Activated CD4-positive, alpha-beta memory T cell treated with anti-CD3 and anti-CD28 coated beads, Interleukin-2, amount 10 ng/mL, durations not matched to agents 7 days and 5 days (primary cell): ENCODE measurements at regions not wholly inside any gene's neighbourhood (a gene's known extent, or its start where the extent isn't known, plus 50 kb on each side); places are given as distances from the start of the nearest gene placed in this dataset.

Source experiments
- CTCF ChIA-PET: fragments of 350-600 bp; sonication (Branson Sonifier 250); formaldehyde crosslinking; loops from one replicate; lab custom pipeline; 2021; ENCODE audit warnings: antibody characterized with exemption, inconsistent platforms; lab: Charles Lee
- POLR2A ChIA-PET: fragments of 350-600 bp; sonication (Branson Sonifier 250); formaldehyde crosslinking; loops from one replicate; lab custom pipeline; 2021; ENCODE audit warnings: antibody characterized with exemption; lab: Charles Lee
- DNase-seq: peaks from one replicate; pipeline ENCODE4 v3.0.0-alpha.2; 2020
- H3K27ac Mint-ChIP-seq: one replicate; pipeline ENCODE4 v1.8.0; 2021; ENCODE audit warnings: mild to moderate bottlenecking, mixed read lengths
- H3K27me3 Mint-ChIP-seq: one replicate; pipeline ENCODE4 v1.8.0; 2021; ENCODE audit warnings: mixed read lengths
- H3K36me3 Mint-ChIP-seq: one replicate; pipeline ENCODE4 v1.8.0; 2021; ENCODE audit warnings: low read depth, mixed read lengths
- H3K4me1 Mint-ChIP-seq: one replicate; pipeline ENCODE4 v1.8.0; 2021; ENCODE audit warnings: mixed read lengths
- H3K4me3 Mint-ChIP-seq: one replicate; pipeline ENCODE4 v1.8.0; 2021; ENCODE audit warnings: mild to moderate bottlenecking, mixed read lengths
- H3K9me3 Mint-ChIP-seq: one replicate; pipeline ENCODE4 v1.8.0; 2021; ENCODE audit warnings: mixed read lengths

DNA sequence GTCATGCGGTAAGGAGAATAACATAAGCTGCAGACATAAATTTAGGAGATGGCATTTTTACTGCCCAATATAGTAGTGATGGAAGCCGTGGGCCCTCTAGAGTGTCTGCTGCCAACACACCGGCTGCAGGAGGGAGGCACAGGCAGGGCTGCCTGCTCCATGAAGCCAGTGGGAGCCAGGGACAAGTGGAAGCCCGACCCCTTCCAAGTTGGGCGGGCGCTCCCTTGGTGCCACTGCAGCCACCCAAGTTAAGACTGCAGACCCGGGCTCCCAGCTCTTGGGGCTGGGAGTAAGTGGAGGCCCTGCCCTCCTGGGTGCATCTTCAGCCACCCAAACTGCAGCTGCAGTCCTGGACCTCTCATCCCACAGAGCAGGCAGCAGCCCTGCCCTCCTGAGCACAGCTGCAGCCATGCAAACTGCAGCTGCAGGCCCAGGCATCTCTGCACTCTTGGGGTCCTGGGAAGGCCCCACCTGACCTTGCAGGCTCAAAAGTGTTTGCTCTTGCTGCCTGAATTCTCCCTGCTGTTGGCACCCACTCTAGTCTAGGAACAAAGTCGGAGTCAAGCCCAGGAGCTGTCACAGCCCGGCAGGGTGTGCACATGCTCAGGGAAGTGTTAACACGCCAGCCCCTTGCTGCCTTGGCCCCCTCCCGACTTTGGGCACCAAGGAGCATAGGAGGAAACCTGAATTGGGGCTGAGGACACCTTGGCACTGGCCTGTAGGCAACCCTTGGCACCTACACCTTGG lies 437.2 kb upstream of the PRMT6 start:
- no peak overlapping the region for H3K4me3 Mint-ChIP-seq
- H3K27me3 Mint-ChIP-seq = no peaks in the 10 kb centered on the region
- ChIA-PET POLR2A (no interaction called here), CTCF (no interaction called here)
- no peak overlapping the region for H3K27ac Mint-ChIP-seq
- peaks cover 14% of the 10 kb centered on the region for H3K9me3 Mint-ChIP-seq
- H3K4me1 Mint-ChIP-seq = no peaks in the 10 kb centered on the region
- no peak for DNase-seq
- no peaks in the 10 kb centered on the region for H3K36me3 Mint-ChIP-seq

GRCh38 chr1:106619827-106620134 lies 436.7 kb upstream of the PRMT6 start:
- Mint-ChIP-seq H3K4me3 (no peak overlapping the region), H3K36me3 (no peaks in the 10 kb centered on the region), H3K27ac (no peak overlapping the region), H3K27me3 (no peaks in the 10 kb centered on the region), H3K4me1 (no peaks in the 10 kb centered on the region), H3K9me3 (peaks cover 14% of the 10 kb centered on the region)
- no peak for DNase-seq
- CTCF ChIA-PET = no interaction called here
- POLR2A ChIA-PET = no interaction called here

DNA sequence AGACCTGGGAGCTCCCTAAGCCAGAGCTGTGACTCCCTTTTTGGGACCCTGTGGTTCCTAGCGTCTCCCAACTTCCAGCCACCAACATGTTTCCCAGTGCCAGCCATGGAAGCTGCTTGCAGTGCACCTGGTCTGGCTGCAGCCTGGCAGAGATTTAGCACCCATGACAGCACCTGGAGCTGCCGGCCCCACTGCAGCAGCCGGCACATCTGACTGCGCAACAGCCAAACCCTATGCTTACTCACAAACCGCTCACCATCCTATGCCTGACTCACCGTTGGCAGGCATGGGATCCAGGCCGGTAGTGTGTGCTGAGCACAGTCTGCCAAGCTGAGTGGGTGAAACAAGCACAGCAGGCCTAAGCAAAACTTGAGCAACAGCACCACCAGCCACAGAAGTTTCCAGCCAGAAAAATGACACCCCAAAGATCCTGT lies 435.9 kb upstream of the PRMT6 start:
- CTCF ChIA-PET = no interaction called here

DNA sequence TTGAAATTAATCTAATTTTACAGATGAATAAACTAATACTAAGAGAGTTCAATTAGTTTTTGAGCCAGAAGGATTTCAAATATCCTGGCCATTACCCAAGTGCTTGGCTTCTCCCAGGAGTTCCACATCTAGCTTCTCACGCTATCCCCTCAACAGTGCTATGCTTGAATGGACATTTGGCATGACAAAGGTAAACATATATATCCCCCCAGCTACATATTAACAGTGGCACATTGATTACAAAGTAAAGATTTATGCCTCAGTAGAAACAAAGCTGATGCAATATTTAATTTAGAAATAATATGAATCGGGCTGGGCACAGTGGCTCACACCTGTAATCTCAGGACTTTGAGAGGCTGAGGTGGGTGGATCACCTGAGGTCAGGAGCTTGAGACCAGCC lies 434.6 kb upstream of the PRMT6 start:
- peaks cover 18% of the 10 kb centered on the region for H3K9me3 Mint-ChIP-seq
- CTCF ChIA-PET = no interaction called here
- no peaks in the 10 kb centered on the region for H3K4me1 Mint-ChIP-seq
- no peaks in the 10 kb centered on the region for H3K36me3 Mint-ChIP-seq
- DNase-seq = no peak
- no peak overlapping the region for H3K4me3 Mint-ChIP-seq
- no peak overlapping the region for H3K27ac Mint-ChIP-seq
- POLR2A ChIA-PET = no interaction called here
- no peaks in the 10 kb centered on the region for H3K27me3 Mint-ChIP-seq

More for the DNA sequence above, 435.9 kb upstream of the PRMT6 start:
- no peaks in the 10 kb centered on the region for H3K27me3 Mint-ChIP-seq
- H3K9me3 Mint-ChIP-seq = peaks cover 14% of the 10 kb centered on the region
- H3K36me3 Mint-ChIP-seq = no peaks in the 10 kb centered on the region
- H3K27ac Mint-ChIP-seq = no peak overlapping the region
- no peak overlapping the region for H3K4me3 Mint-ChIP-seq
- POLR2A ChIA-PET = no interaction called here
- no peak for DNase-seq
- H3K4me1 Mint-ChIP-seq = no peaks in the 10 kb centered on the region

DNA sequence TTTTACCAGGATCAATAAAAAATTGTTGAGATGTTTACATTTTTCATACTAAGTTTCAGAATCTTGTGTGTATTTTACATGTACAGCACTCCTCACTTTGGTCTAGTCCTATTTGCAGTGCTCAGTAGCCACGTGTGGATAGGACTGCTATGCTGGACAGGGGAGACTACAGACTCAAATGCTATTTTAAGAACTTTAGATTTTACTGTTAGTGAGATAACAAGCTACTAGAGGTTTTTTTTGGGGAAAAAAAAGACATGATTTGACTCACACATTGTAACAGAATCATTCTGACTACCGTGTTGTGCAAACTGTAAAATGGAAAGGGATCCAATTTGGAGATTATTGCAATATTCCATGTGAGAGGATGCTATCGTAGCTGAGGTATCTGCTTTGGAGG lies 418.9 kb upstream of the PRMT6 start:
- Mint-ChIP-seq H3K4me3 (no peak overlapping the region), H3K27me3 (no peaks in the 10 kb centered on the region), H3K9me3 (no peaks in the 10 kb centered on the region), H3K36me3 (no peaks in the 10 kb centered on the region), H3K27ac (no peak overlapping the region), H3K4me1 (no peaks in the 10 kb centered on the region)
- ChIA-PET CTCF (no interaction called here), POLR2A (no interaction called here)
- no peak for DNase-seq

DNA sequence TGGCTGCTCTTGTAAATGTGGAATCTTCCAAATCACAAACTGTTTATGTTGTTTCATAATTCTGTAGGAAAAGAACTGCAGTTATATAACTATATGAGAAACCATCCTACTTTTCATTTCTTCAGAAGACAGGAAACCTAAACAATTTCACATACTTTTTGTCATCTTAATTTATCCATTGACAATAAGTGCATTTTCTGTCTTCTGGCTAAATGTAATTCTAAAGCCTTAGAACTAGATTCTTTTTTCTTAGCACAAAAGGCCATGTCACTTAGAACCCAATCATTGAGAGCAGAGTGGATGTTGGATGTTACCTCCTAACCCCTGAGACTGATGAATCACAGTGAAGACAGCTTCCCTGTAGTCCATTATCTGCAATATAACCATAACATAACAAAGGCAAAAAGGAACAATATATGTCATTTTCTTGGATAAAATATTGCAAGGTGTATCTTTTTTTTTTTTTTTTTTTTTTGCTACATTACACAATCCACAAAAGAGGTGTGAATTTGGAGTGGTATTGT lies 410.2 kb upstream of the PRMT6 start:
- CTCF ChIA-PET = no interaction called here
- Mint-ChIP-seq H3K9me3 (peaks cover 3% of the 10 kb centered on the region), H3K36me3 (no peaks in the 10 kb centered on the region), H3K27ac (no peak overlapping the region), H3K4me3 (no peak overlapping the region), H3K4me1 (no peaks in the 10 kb centered on the region), H3K27me3 (no peaks in the 10 kb centered on the region)
- POLR2A ChIA-PET = no interaction called here
- DNase-seq = no peak

DNA sequence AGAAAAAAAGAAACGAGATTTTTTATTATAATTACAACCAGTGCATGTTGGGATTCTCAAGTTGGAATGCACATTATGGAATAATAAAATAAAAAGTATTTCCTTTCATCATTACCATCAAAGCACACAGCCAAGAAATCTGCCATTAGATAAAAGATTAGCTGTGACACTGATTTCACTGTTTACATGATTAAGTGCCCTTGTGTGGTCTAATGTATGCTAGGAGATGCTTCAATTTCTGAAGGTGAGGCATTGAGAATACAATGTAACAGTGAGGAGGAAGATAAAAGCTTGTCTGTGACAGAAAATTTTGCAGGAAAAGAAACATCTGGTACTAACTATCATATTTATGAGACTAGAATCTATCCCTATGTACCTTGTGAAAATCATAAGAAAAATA lies 409.7 kb upstream of the PRMT6 start:
- ChIA-PET CTCF (no interaction called here), POLR2A (no interaction called here)
- Mint-ChIP-seq H3K9me3 (peaks cover 3% of the 10 kb centered on the region), H3K27me3 (no peaks in the 10 kb centered on the region), H3K4me1 (no peaks in the 10 kb centered on the region), H3K36me3 (no peaks in the 10 kb centered on the region), H3K4me3 (no peak overlapping the region), H3K27ac (no peak overlapping the region)
- no peak for DNase-seq

DNA sequence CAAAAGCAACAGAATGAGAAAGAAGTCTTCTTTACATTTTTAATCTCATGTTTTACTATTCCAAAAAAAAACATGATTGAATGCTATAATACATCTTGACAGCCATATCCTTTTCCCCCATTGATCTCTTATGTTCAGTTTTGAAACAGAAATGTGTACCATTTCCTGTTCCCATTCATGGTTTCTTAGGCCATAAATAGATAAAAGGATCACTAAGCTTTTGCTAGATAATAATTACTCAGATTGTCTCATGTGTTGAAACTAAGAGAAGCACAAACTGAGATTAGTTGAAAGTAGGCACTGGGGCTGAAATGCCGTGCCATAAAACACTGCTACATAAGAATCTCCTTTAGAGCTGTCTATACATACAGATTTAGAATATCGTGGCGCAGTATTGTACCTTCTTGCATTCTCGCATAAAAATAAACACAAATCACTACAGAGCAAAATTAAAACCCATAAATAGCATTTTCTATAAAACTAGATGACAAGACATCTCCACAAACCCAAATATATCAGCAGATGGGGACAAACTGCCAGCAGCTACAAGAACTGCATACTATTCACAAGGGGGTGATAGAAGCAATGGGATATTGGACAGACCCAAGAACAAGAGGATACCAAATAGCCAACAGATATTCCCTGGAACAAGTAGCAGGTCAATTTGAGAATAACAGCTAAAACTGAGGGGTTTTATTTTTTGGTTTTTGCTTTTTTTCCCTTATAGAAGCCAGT lies 405.3 kb upstream of the PRMT6 start:
- no peak for DNase-seq
- POLR2A ChIA-PET = no interaction called here
- Mint-ChIP-seq H3K27ac (no peak overlapping the region), H3K4me1 (no peaks in the 10 kb centered on the region), H3K9me3 (peaks cover 9% of the 10 kb centered on the region), H3K4me3 (no peak overlapping the region), H3K27me3 (no peaks in the 10 kb centered on the region), H3K36me3 (no peaks in the 10 kb centered on the region)
- CTCF ChIA-PET = no interaction called here

- no peak for DNase-seq
- no peaks in the 10 kb centered on the region for H3K36me3 Mint-ChIP-seq
- ChIA-PET CTCF (no interaction called here), POLR2A (no interaction called here)
- no peak overlapping the region for H3K27ac Mint-ChIP-seq
- H3K4me1 Mint-ChIP-seq = no peaks in the 10 kb centered on the region
- H3K27me3 Mint-ChIP-seq = no peaks in the 10 kb centered on the region
- peaks cover 10% of the 10 kb centered on the region for H3K9me3 Mint-ChIP-seq
- no peak overlapping the region for H3K4me3 Mint-ChIP-seq
These were observed 396.8 kb upstream of the PRMT6 start for GRCh38 chr1:106659490-106660244.

- no peaks in the 10 kb centered on the region for H3K9me3 Mint-ChIP-seq
- no peaks in the 10 kb centered on the region for H3K4me1 Mint-ChIP-seq
- CTCF ChIA-PET = no interaction called here
- H3K4me3 Mint-ChIP-seq = no peak overlapping the region
- no peaks in the 10 kb centered on the region for H3K27me3 Mint-ChIP-seq
- H3K36me3 Mint-ChIP-seq = no peaks in the 10 kb centered on the region
- H3K27ac Mint-ChIP-seq = no peak overlapping the region
- POLR2A ChIA-PET = no interaction called here
- no peak for DNase-seq
These were observed 380.9 kb upstream of the PRMT6 start for GRCh38 chr1:106675558-106675957.

DNA sequence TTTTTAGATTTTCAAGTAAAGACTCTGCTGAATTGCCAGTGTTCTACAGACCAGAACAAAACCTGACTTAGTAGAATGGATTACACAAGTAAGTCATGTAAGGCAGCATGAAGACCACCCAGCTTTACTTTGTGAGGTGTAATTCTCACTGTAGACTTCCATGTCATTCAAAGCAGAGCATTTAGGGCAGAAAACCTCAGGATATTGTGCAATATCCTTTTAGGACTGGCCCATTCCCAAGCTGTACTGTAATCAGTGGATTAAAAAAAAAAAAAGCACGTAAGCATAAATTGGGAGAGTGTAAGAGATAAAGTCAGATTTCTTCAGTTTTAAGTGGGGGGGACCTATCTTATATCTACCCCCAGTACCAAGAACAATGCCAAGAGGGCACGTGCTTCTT lies 380.5 kb upstream of the PRMT6 start:
- H3K4me1 Mint-ChIP-seq = no peaks in the 10 kb centered on the region
- H3K36me3 Mint-ChIP-seq = no peaks in the 10 kb centered on the region
- H3K27me3 Mint-ChIP-seq = no peaks in the 10 kb centered on the region
- DNase-seq = no peak
- H3K27ac Mint-ChIP-seq = no peak overlapping the region
- POLR2A ChIA-PET = no interaction called here
- no peaks in the 10 kb centered on the region for H3K9me3 Mint-ChIP-seq
- CTCF ChIA-PET = no interaction called here
- no peak overlapping the region for H3K4me3 Mint-ChIP-seq

GRCh38 chr1:106677181-106677580 lies 379.3 kb upstream of the PRMT6 start:
- peaks cover 4% of the 10 kb centered on the region for H3K9me3 Mint-ChIP-seq
- no peak for DNase-seq
- no peaks in the 10 kb centered on the region for H3K36me3 Mint-ChIP-seq
- H3K27ac Mint-ChIP-seq = no peak overlapping the region
- POLR2A ChIA-PET = no interaction called here
- H3K4me1 Mint-ChIP-seq = no peaks in the 10 kb centered on the region
- CTCF ChIA-PET = no interaction called here
- no peak overlapping the region for H3K4me3 Mint-ChIP-seq
- no peaks in the 10 kb centered on the region for H3K27me3 Mint-ChIP-seq

- Mint-ChIP-seq H3K36me3 (no peaks in the 10 kb centered on the region), H3K4me3 (no peak overlapping the region), H3K27me3 (no peaks in the 10 kb centered on the region), H3K9me3 (peaks cover 4% of the 10 kb centered on the region), H3K4me1 (no peaks in the 10 kb centered on the region), H3K27ac (no peak overlapping the region)
- ChIA-PET POLR2A (no interaction called here), CTCF (no interaction called here)
- DNase-seq = no peak
These were observed 378.8 kb upstream of the PRMT6 start for GRCh38 chr1:106677721-106678120.
